OCI-LY3 (cell line): ENCODE measurements at regions not wholly inside any gene's neighbourhood (a gene's known extent, or its start where the extent isn't known, plus 50 kb on each side); places are given as distances from the start of the nearest gene placed in this dataset.

Experiments used
- H2AFZ ChIP-seq: fragments of 200-600, 300-600 bp; shearing (Covaris generic); 2 replicates; pipeline ENCODE4 v1.6.0; 2014; ENCODE audit warnings: antibody characterized with exemption, low read depth, low read length
- H3K27ac ChIP-seq: fragments of 200-600, 300-600 bp; sonication (generic); 2 replicates; pipeline ENCODE4 v1.5.1; 2014; ENCODE audit warnings: mild to moderate bottlenecking, low read length, moderate library complexity, mixed read lengths
- H3K27me3 ChIP-seq: fragments of 200-600, 300-600 bp; sonication (generic); 2 replicates; pipeline ENCODE4 v1.6.1; 2014; ENCODE audit warnings: low read depth, low read length, mixed read lengths
- H3K36me3 ChIP-seq: fragments of 200-600, 300-600 bp; sonication (generic); replicated peaks from 2 replicates; pipeline ENCODE3; 2014; ENCODE audit warnings: low read depth, low read length, mixed read lengths
- H3K4me1 ChIP-seq: fragments of 300-600, 200-600 bp; sonication (generic); 2 replicates; pipeline ENCODE4 v1.6.1; 2014; ENCODE audit warnings: low read length, mixed read lengths
- H3K4me2 ChIP-seq: fragments of 200-600, 300-600 bp; sonication (generic); 2 replicates; pipeline ENCODE4 v1.6.1; 2014; ENCODE audit warnings: low read length, mixed read lengths
- H3K4me3 ChIP-seq: fragments of 300-600, 200-600 bp; sonication (generic); 2 replicates; pipeline ENCODE4 v1.5.1; 2014; ENCODE audit warnings: antibody characterized with exemption, mild to moderate bottlenecking, low read length, moderate library complexity
- H3K79me2 ChIP-seq: fragments of 300-600, 200-600 bp; shearing (Covaris generic); 2 replicates; pipeline ENCODE4 v1.6.1; 2014; ENCODE audit warnings: mild to moderate bottlenecking, low read length, mixed read lengths
- H3K9ac ChIP-seq: fragments of 300-600, 200-600 bp; shearing (Covaris generic); 2 replicates; pipeline ENCODE4 v1.6.0; 2014; ENCODE audit warnings: mild to moderate bottlenecking, low read length, moderate library complexity
- H3K9me3 ChIP-seq: fragments of 200-600, 300-600 bp; shearing (Covaris generic); 2 replicates; pipeline ENCODE4 v1.6.1; 2014; ENCODE audit warnings: low read length, mixed read lengths; ENCODE audit not compliant: insufficient read depth
- H4K20me1 ChIP-seq: fragments of 200-600, 300-600 bp; sonication (generic); 2 replicates; pipeline ENCODE4 v1.6.1; 2016; ENCODE audit warnings: low read length, mixed read lengths; ENCODE audit not compliant: insufficient read depth
- EZH2phosphoT487 ChIP-seq: fragments of 200-600 bp; shearing (Covaris generic); IDR thresholded peaks from 2 replicates; pipeline ENCODE4 v1.6.1; 2018; ENCODE audit warnings: antibody characterized with exemption, mixed run types, low read depth
- TF ChIP-seq, protein P1 (sequence below): fragments of 200-600, 300-600 bp; sonication (generic); IDR thresholded peaks from 2 replicates; pipeline ENCODE4 v1.5.1; 2014; ENCODE audit warnings: antibody characterized with exemption, low read length, low read depth

DNA sequence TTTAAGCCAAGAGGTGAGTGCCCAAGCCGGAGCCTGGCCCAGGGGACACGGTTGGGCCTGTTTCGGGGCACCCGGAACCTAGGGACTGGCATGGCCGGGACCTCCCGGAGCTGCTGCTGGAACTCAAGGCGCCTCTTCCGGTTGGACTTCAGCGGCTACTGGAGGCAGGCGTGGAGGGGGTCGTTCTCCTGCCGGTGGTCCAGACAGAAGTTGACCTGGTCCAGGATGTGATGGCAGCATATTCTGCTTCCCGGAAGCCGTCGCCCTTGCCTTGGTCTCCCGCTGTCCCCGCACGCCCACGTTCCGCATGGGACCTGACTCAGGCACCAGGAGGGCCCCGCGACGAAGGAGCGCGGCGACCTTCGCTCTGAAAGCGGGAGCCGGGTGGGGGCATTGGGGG lies 240.8 kb downstream of the FOXA2 start:
- no peak overlapping the region for H3K4me2 ChIP-seq
- H3K9ac ChIP-seq = no peak overlapping the region
- no peaks in the 10 kb centered on the region for H3K4me1 ChIP-seq
- H3K4me3 ChIP-seq = no peak overlapping the region
- H4K20me1 ChIP-seq = no peaks in the 10 kb centered on the region
- H3K27me3 ChIP-seq = peaks cover 8% of the 10 kb centered on the region; the same call in 1 of the 2 replicates
- H3K79me2 ChIP-seq = no peaks in the 10 kb centered on the region
- H3K9me3 ChIP-seq = no peaks in the 10 kb centered on the region
- no peak overlapping the region for H3K27ac ChIP-seq
- TF ChIP-seq EZH2phosphoT487 = no peak
- TF ChIP-seq, protein P1, sequence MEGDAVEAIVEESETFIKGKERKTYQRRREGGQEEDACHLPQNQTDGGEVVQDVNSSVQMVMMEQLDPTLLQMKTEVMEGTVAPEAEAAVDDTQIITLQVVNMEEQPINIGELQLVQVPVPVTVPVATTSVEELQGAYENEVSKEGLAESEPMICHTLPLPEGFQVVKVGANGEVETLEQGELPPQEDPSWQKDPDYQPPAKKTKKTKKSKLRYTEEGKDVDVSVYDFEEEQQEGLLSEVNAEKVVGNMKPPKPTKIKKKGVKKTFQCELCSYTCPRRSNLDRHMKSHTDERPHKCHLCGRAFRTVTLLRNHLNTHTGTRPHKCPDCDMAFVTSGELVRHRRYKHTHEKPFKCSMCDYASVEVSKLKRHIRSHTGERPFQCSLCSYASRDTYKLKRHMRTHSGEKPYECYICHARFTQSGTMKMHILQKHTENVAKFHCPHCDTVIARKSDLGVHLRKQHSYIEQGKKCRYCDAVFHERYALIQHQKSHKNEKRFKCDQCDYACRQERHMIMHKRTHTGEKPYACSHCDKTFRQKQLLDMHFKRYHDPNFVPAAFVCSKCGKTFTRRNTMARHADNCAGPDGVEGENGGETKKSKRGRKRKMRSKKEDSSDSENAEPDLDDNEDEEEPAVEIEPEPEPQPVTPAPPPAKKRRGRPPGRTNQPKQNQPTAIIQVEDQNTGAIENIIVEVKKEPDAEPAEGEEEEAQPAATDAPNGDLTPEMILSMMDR = no peak
- H2AFZ ChIP-seq = no peak overlapping the region
- no peaks in the 10 kb centered on the region for H3K36me3 ChIP-seq

DNA sequence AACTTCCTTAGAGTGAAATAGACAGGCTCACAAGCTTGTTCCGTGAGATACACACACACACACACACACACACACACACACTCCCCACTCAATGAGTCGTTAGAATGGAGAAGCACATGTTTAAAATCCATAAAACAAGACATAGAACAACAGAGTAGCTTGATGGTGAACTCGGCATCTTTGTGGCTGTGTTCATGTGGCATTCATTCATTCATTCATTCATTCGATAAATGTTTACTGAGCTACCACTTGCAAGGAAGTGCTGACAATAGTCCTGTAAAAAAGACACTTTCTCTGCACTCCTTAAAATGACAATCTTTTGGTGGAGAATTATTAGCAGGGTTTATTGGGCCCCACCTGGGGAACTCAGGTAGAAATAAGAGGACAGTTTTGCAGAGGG lies 242.0 kb downstream of the FOXA2 start:
- peaks cover 4% of the 10 kb centered on the region; the same call in 1 of the 2 replicates for H3K27me3 ChIP-seq
- no peak overlapping the region for H3K27ac ChIP-seq
- TF ChIP-seq, protein P1 = no peak
- no peak for TF ChIP-seq EZH2phosphoT487
- no peaks in the 10 kb centered on the region for H3K36me3 ChIP-seq
- no peak overlapping the region for H3K4me2 ChIP-seq
- no peak overlapping the region for H2AFZ ChIP-seq
- H4K20me1 ChIP-seq = no peaks in the 10 kb centered on the region
- H3K4me3 ChIP-seq = no peak overlapping the region
- no peaks in the 10 kb centered on the region for H3K9me3 ChIP-seq
- no peak overlapping the region for H3K9ac ChIP-seq
- H3K79me2 ChIP-seq = no peaks in the 10 kb centered on the region
- H3K4me1 ChIP-seq = no peaks in the 10 kb centered on the region

DNA sequence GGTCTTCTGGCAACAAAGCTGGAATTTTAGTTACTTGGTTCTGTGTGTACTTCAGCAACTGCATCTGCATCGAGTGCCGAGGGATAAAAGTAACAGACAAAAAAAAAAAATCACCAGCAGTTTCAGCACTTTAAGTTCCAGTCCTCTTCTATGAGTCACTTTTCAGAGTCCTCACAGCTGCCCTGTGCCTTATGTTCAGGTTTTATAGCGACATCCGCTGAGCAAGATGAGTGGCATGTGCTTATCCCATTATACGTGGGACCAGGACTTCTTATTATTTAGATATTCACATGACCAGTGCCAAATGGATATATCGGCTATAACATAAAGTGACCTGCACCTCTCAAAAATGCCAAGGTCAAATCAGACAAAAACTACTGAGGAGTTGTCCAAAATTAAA lies 242.9 kb downstream of the FOXA2 start:
- Histone ChIP-seq H3K4me2 (no peak overlapping the region), H4K20me1 (no peaks in the 10 kb centered on the region), H3K4me1 (no peaks in the 10 kb centered on the region), H3K4me3 (no peak overlapping the region), H3K27ac (no peak overlapping the region), H3K9ac (no peak overlapping the region), H3K79me2 (no peaks in the 10 kb centered on the region), H3K9me3 (no peaks in the 10 kb centered on the region), H3K27me3 (peaks cover 2% of the 10 kb centered on the region; the same call in 1 of the 2 replicates), H2AFZ (no peak overlapping the region), H3K36me3 (no peaks in the 10 kb centered on the region)
- TF ChIP-seq EZH2phosphoT487 = no peak
- TF ChIP-seq, protein P1 = no peak

DNA sequence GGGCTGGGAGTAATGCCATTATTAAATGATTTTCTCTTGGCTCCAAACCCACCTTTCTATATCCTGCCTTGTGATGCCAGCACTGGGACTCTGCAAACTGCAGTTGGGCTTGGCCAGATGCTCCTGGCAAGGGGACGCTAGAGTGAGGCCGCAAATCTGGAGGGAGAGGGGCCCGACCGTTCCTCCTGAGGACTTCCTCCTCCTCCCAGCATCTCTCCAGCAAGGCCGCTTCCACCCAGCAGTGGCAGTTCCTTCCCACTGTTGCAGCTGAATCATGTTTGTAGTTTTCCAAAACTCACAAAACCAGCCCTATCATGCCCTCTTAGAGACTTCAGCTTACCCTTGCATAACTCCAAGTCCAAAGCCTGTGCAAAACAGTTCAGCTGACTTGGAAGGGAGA lies 244.4 kb downstream of the FOXA2 start:
- H3K4me1 ChIP-seq = no peaks in the 10 kb centered on the region
- no peaks in the 10 kb centered on the region for H3K36me3 ChIP-seq
- H3K9ac ChIP-seq = no peak overlapping the region
- 0 out of 2 replicates have a peak, but pooled peaks cover 4% of the 10 kb centered on the region for H3K27me3 ChIP-seq
- H3K9me3 ChIP-seq = no peaks in the 10 kb centered on the region
- H3K4me3 ChIP-seq = no peak overlapping the region
- H3K4me2 ChIP-seq = no peak overlapping the region
- no peaks in the 10 kb centered on the region for H4K20me1 ChIP-seq
- TF ChIP-seq, protein P1 = no peak
- TF ChIP-seq EZH2phosphoT487 = no peak
- no peak overlapping the region for H3K27ac ChIP-seq
- no peak overlapping the region for H2AFZ ChIP-seq
- H3K79me2 ChIP-seq = no peaks in the 10 kb centered on the region
